ENCODE measurements at regions not wholly inside any gene's neighbourhood (a gene's known extent, or its start where the extent isn't known, plus 50 kb on each side); places are given as distances from the start of the nearest gene placed in this dataset.

- TF ChIP-seq YY1 (IDR thresholded peaks at IDR 0.05; ENCODE audit: insufficient read depth, insufficient read length) (no peak), ZNF274 (IDR thresholded peaks at IDR 0.05; ENCODE audit: low read depth, low read length) (no peak), SUZ12 (IDR thresholded peaks at IDR 0.05; ENCODE audit: extremely low read depth, insufficient read depth, insufficient read length) (no peak)
Measured at GRCh38 chr2:133660510-133660909, 92.2 kb upstream of the NCKAP5 start.
